ENCODE measurements at regions not wholly inside any gene's neighbourhood (a gene's known extent, or its start where the extent isn't known, plus 50 kb on each side); places are given as distances from the start of the nearest gene placed in this dataset.

DNA sequence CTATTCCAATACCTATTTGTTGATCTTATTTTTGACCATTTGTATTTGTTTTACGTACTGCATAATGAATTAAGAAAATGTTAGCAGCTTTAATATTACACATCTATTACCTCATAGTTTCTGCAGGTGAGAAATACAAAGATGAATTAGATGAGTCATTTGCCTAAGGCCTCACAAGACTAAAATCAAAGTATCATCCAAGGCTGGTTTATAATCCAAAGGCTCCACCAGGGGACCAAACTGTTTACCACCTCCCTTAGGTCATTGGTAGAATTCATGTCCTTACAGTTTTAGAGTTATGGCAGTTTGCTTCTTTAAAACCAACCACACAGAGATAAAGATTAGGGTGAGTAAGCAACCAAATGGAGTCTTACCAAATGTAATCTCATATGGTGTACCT, 848.1 kb downstream of the SLITRK6 start:
- no peak for TF ChIP-seq POLR2AphosphoS5 (IDR thresholded peaks at IDR 0.05; ENCODE audit: low read depth, low read length)
- no peak for TF ChIP-seq SIN3A (IDR thresholded peaks at IDR 0.05; ENCODE audit: borderline replicate concordance, insufficient read depth, low read length)
